ENCODE measurements at regions not wholly inside any gene's neighbourhood (a gene's known extent, or its start where the extent isn't known, plus 50 kb on each side); places are given as distances from the start of the nearest gene placed in this dataset.

- Histone ChIP-seq H3K56ac (ENCODE audit: insufficient read length, low read depth, low read length) (no peak overlapping the region), H2AK5ac (ENCODE audit: insufficient read length, low read length) (no peak overlapping the region), H3K18ac (ENCODE audit: insufficient read length, low read depth, low read length) (no peak overlapping the region), H3K9ac (ENCODE audit: extremely low read depth, insufficient read length, low read length) (no peak overlapping the region), H3K23ac (ENCODE audit: insufficient read length, low read depth, low read length) (no peak overlapping the region), H4K91ac (ENCODE audit: insufficient read length, low read depth, low read length) (no peak overlapping the region), H2BK20ac (ENCODE audit: low read depth, low read length, poor library complexity, severe bottlenecking) (no peak overlapping the region), H3K14ac (ENCODE audit: insufficient read depth, low read length) (no peak overlapping the region), H3T11ph (ENCODE audit: low read length) (no peak overlapping the region), H2BK15ac (ENCODE audit: low read depth, low read length) (no peak overlapping the region), H2AFZ (ENCODE audit: low read length) (no peak overlapping the region), H3K79me2 (ENCODE audit: insufficient read depth, low read length) (no peaks in the 10 kb centered on the region), H4K20me1 (ENCODE audit: control insufficient read depth, insufficient read depth, insufficient read length) (no peaks in the 10 kb centered on the region), H3K4me2 (ENCODE audit: insufficient read depth, insufficient read length, low read length) (no peak overlapping the region), H3K23me2 (ENCODE audit: insufficient read length, low read depth, low read length, poor library complexity, severe bottlenecking) (no peaks in the 10 kb centered on the region), H2BK12ac (ENCODE audit: insufficient read length, low read depth, low read length) (no peak overlapping the region), H2BK120ac (ENCODE audit: low read depth, low read length, poor library complexity, severe bottlenecking) (no peak overlapping the region), H4K8ac (replicated peaks; ENCODE audit: insufficient read length, low read depth, low read length) (no peak overlapping the region), H3K27ac (ENCODE audit: insufficient read length, low read depth, low read length) (no peak overlapping the region), H3K27me3 (ENCODE audit: insufficient read depth, low read length) (no peaks in the 10 kb centered on the region), H3K79me1 (ENCODE audit: insufficient read depth, low read depth, low read length, poor library complexity, severe bottlenecking) (no peaks in the 10 kb centered on the region), H2BK5ac (ENCODE audit: insufficient read length, low read length) (no peak overlapping the region), H3K4ac (ENCODE audit: low read depth, low read length) (no peak overlapping the region), H3K4me1 (ENCODE audit: insufficient read depth, low read length) (no peaks in the 10 kb centered on the region), H3K9me3 (ENCODE audit: control insufficient read depth, low read depth, low read length) (no peaks in the 10 kb centered on the region), H4K5ac (ENCODE audit: insufficient read length, low read depth, low read length) (no peak overlapping the region)
- no peaks in the 10 kb centered on the region for H3K27me3 Mint-ChIP-seq (ENCODE audit: low read depth)
- H3K4me3 Mint-ChIP-seq, result no peak overlapping the region
- no peak for DNase-seq
- no peaks in the 10 kb centered on the region for H3K4me1 Mint-ChIP-seq
- TF ChIP-seq CTCF (conservative IDR thresholded peaks at IDR 0.05), result no peak
- no CpG with 5 or more reads among the region's 3 CpGs for WGBS (ENCODE audit: extremely low coverage, insufficient read length, low lambda C conversion rate)
- no peaks in the 10 kb centered on the region for H3K36me3 Mint-ChIP-seq (ENCODE audit: insufficient read depth in 1 of 3, low read depth in 3 of 3)
- no peak overlapping the region for H3K27ac Mint-ChIP-seq
- no peaks in the 10 kb centered on the region for H3K9me3 Mint-ChIP-seq
Observed at GRCh38 chr5:23084815-23085214, 231.7 kb upstream of the CDH12 start.

Measured in H9 (cell line).